ENCODE measurements at regions not wholly inside any gene's neighbourhood (a gene's known extent, or its start where the extent isn't known, plus 50 kb on each side); places are given as distances from the start of the nearest gene placed in this dataset.

GRCh38 chr13:44718467-44718866 lies 142.3 kb upstream of the TSC22D1 start:
- CTCF ChIA-PET (ENCODE audit: partially characterized antibody) = interaction anchor here (0.9 kb wide), 1 partner anchor 157 kb away, joined by 4 read pairs; no protein-coding TSS in a partner anchor
- POLR2A ChIA-PET (ENCODE audit: partially characterized antibody) = no interaction called here
- no peak overlapping the region for H4K5ac ChIP-seq (ENCODE audit: insufficient read length, low read depth, low read length)
- no peaks in the 10 kb centered on the region for H4K20me1 ChIP-seq (replicated peaks in 1 of 2; ENCODE audit: control insufficient read depth in 1 of 2, insufficient read depth in 2 of 2, low read length in 2 of 2)
- H3K79me2 ChIP-seq (ENCODE audit: control insufficient read depth in 1 of 2, insufficient read depth in 2 of 2, low read length in 2 of 2) = no peaks in the 10 kb centered on the region
- H3K4me2 ChIP-seq (ENCODE audit: insufficient read depth in 1 of 2, low read depth in 2 of 2, low read length in 2 of 2) = 0 out of 4 replicates have a peak overlapping the region, but pooled peaks of 1 of the 2 experiments have one; percentile 15
- no peak overlapping the region for H3K27ac ChIP-seq (ENCODE audit: low read depth, low read length)
- H3K9ac ChIP-seq (replicated peaks in 1 of 4; ENCODE audit: extremely low read depth in 1 of 4, low read depth in 3 of 4, low read length in 3 of 4) = no peak overlapping the region
- H2BK120ac ChIP-seq (replicated peaks; ENCODE audit: low read depth, low read length) = no peak overlapping the region
- H3K23ac ChIP-seq (ENCODE audit: insufficient read length) = no peak overlapping the region
- no peak overlapping the region for H4K91ac ChIP-seq (replicated peaks; ENCODE audit: insufficient read length, low read length)
- no peak overlapping the region for H3K56ac ChIP-seq (replicated peaks; ENCODE audit: insufficient read length, low read depth, low read length)
- H3K4me3 ChIP-seq (ENCODE audit: extremely low read depth in 1 of 4, insufficient read depth in 2 of 4, low read depth in 3 of 4, low read length in 4 of 4) = no peak overlapping the region
- H2BK15ac ChIP-seq (ENCODE audit: low read length) = no peak overlapping the region
- H3K9me3 ChIP-seq (ENCODE audit: insufficient read depth in 2 of 2, low read depth in 1 of 2, low read length in 1 of 2) = no peaks in the 10 kb centered on the region
- H2BK12ac ChIP-seq (ENCODE audit: low read depth, low read length) = no peak overlapping the region
- H3K18ac ChIP-seq (ENCODE audit: extremely low read depth, low read length) = no peak overlapping the region; the same call in 1 of the 2 replicates
- H3K36me3 ChIP-seq (ENCODE audit: control insufficient read depth in 2 of 4, insufficient read depth in 4 of 4, low read length in 3 of 4) = no peaks in the 10 kb centered on the region
- no peak overlapping the region for H2BK5ac ChIP-seq (ENCODE audit: low read depth, low read length)
- peak in 1 of 2 experiments; percentile 13 for DNase-seq (ENCODE audit: low read depth in 1 of 2, low spot score in 2 of 2)
- H3K23me2 ChIP-seq (ENCODE audit: low read depth, low read length) = no peaks in the 10 kb centered on the region
- H2BK20ac ChIP-seq (ENCODE audit: low read length) = no peak overlapping the region
- H4K8ac ChIP-seq (ENCODE audit: extremely low read depth, insufficient read depth, low read length) = no peak overlapping the region
- FAIRE-seq = peak; percentile 57
- 52% methylated on average over 4 of the region's 4 CpGs; no CpG with 5 or more reads in 1 of the 2 experiments for WGBS, 2 experiments (ENCODE audit: extremely low coverage in 1 of 2, insufficient coverage in 1 of 2, insufficient read length in 1 of 2, insufficient replicate concordance in 2 of 2, low coverage in 1 of 2, low lambda C conversion rate in 2 of 2, missing lambda C conversion rate in 1 of 2)
- no peaks in the 10 kb centered on the region for H3K4me1 ChIP-seq (replicated peaks in 1 of 4; ENCODE audit: control insufficient read depth in 3 of 4, insufficient read depth in 4 of 4, low read length in 3 of 4)
- no peaks in the 10 kb centered on the region for H3K79me1 ChIP-seq (ENCODE audit: low read depth, low read length)
- H3K27me3 ChIP-seq (replicated peaks in 1 of 4; ENCODE audit: control insufficient read depth in 3 of 4, extremely low read depth in 1 of 4, insufficient read depth in 3 of 4, low read length in 3 of 4) = no peaks in the 10 kb centered on the region
- H3K14ac ChIP-seq (ENCODE audit: insufficient read length) = no peak overlapping the region
- H3K4ac ChIP-seq (replicated peaks; ENCODE audit: insufficient read length, low read depth, low read length) = no peak overlapping the region
- H2AFZ ChIP-seq (ENCODE audit: low read length) = no peak overlapping the region
- no peak overlapping the region for H2AK5ac ChIP-seq (ENCODE audit: low read depth, low read length)
- no peak for TF ChIP-seq E2F6 (IDR thresholded peaks at IDR 0.05)
- TF ChIP-seq JUND (IDR thresholded peaks at IDR 0.05; ENCODE audit: low read length) = no peak
- 0 out of 4 replicates have a peak, but pooled peaks of 1 of the 2 experiments have one; percentile 0 for TF ChIP-seq RAD21 (IDR thresholded peaks at IDR 0.05 in 1 of 2, conservative IDR thresholded peaks at IDR 0.05 in 1 of 2; ENCODE audit: low read depth in 2 of 2, low read length in 2 of 2)
- TF ChIP-seq CREB1 (IDR thresholded peaks at IDR 0.05) = no peak
- TF ChIP-seq SP1 (IDR thresholded peaks at IDR 0.05; ENCODE audit: low read depth, low read length) = 0 out of 2 replicates have a peak, but pooled peaks have one; percentile 23
- no peak for TF ChIP-seq SP4 (IDR thresholded peaks at IDR 0.05; ENCODE audit: low read length)
- TF ChIP-seq SIN3A (conservative IDR thresholded peaks at IDR 0.05 in 1 of 2, IDR thresholded peaks at IDR 0.05 in 1 of 2; ENCODE audit: low read depth in 1 of 2, low read length in 2 of 2) = no peak
- TF ChIP-seq TEAD4 (IDR thresholded peaks at IDR 0.05; ENCODE audit: low read depth, low read length) = peak; percentile 57; the same call in 1 of the 2 replicates
